ENCODE measurements at regions not wholly inside any gene's neighbourhood (a gene's known extent, or its start where the extent isn't known, plus 50 kb on each side); places are given as distances from the start of the nearest gene placed in this dataset.

- DNase-seq (ENCODE audit: low read depth in 2 of 2), result no peak
Measured at GRCh38 chr11:45089676-45090499, 56.6 kb upstream of the PRDM11 start.

GRCh38 chr11:45090607-45091006 lies 55.8 kb upstream of the PRDM11 start:
- no peak for DNase-seq (ENCODE audit: low read depth in 2 of 2)

GRCh38 chr11:45091563-45092403 lies 54.7 kb upstream of the PRDM11 start:
- no peak for DNase-seq (ENCODE audit: low read depth in 2 of 2)

- no peak for DNase-seq (ENCODE audit: low read depth in 2 of 2)
Measured at GRCh38 chr11:45092404-45092785, 54.0 kb upstream of the PRDM11 start.

- DNase-seq (ENCODE audit: low read depth in 2 of 2), result no peak
Measured at GRCh38 chr11:45092901-45093760, 53.3 kb upstream of the PRDM11 start.

GRCh38 chr11:45093761-45094455 lies 52.5 kb upstream of the PRDM11 start:
- DNase-seq (ENCODE audit: low read depth in 2 of 2), result no peak

GRCh38 chr11:45094958-45095690 lies 51.3 kb upstream of the PRDM11 start:
- DNase-seq (ENCODE audit: low read depth in 2 of 2), result no peak

- DNase-seq (ENCODE audit: low read depth in 2 of 2), result no peak
Measured at GRCh38 chr11:45095691-45096010, 50.8 kb upstream of the PRDM11 start.

- DNase-seq (ENCODE audit: low read depth in 2 of 2), result no peak
Measured at GRCh38 chr11:45096636-45097035, 49.8 kb upstream of the PRDM11 start.
